HuH-7.5 (cell line): ENCODE measurements at regions not wholly inside any gene's neighbourhood (a gene's known extent, or its start where the extent isn't known, plus 50 kb on each side); places are given as distances from the start of the nearest gene placed in this dataset.

ENCODE experiments used
- DNase-seq: peaks from one replicate; pipeline ENCODE4 v3.0.0; 2011; ENCODE audit warnings: low spot score

DNA sequence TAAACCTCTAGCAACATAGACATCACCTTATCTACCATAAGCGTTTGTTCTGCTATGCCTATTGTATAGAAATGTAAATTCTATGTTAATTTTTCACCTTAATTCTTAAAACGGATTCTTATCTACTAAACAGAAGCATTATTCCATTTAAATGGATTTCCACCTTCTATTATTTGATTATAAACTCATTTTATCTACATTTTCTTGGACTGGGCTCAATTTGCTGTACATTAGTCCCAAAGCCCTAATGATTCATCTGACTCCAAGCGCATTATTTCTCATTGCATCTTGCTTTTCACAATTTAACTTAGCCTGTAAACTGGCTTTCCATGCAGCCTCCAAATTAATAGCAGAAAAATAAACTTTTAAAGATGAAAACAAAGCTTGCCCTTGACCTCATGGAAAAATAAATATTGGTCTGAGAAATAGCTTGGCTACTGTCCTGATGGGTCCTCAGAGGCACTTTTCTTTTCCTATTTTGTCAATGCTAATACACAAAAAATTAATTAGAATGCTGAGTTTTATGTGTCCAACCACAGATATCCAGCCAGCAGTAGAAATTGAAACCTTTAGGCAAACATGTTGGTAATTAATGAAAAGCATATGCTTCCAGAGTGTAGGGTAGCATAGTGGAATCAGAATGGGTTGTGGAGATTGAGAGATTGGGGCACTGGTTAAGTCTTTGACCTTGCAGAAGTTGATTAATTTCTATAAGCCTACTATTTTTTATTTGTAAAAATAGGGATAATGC is 81.4 kb upstream of the CFAP20DC start:
- no peak for DNase-seq

DNA sequence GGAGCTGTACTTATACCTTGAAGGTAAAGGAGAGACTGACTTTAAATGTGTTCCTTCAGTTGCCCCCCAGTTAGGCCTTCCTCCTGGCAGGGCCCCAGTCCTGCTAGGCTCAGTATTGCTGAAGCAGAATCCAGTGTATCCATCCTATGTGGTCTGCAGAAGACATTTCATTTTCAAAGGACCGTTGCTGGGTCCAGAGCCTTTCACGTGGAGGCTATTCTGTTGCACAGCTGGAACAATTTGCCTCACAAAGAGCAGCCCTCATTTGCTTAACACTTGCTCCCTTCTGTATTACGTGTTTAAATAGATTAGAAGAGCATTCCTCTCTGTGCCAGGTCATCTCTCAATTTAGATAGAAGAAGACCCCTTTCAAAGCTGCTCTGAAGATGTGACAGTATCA is 78.9 kb upstream of the CFAP20DC start:
- DNase-seq: no peak

DNA sequence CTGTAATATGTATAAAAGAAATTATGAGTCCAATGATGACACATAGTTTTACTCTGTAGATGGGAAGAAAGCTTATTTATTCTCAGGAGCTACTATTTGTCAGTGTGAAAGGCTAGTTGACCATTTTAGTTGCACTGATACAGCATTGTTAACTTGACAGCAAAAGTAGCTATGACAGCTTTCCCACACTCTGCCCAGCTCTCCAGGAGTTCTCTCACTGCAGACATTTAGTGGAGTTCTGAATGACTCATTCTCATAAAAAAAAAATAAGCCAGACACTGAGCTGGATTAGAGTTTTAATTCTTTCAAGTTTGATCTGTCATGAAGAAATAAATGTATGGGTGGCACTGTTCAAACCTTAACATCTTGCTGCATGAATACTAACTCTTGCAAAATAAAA is 77.2 kb upstream of the CFAP20DC start:
- no peak for DNase-seq

DNA sequence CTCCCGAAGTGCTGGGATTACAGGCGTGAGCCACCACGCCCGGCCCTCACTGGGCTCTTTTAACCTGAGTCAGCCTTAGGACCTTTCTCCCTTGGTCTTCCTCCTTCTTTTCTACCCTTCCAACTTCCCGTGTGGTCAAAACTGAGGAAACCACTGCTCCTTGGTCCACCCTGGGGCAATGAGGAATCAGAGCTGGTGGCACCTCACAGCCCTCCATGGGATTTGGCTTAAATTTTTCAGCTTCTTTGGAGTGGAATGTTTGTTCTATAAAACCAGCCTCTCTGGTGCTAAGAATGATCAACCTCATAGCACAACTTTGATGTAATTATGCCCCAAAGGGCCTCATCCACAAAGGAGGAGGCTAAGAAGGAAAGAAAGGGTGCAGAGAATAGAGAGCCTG is 76.6 kb upstream of the CFAP20DC start:
- no peak for DNase-seq

DNA sequence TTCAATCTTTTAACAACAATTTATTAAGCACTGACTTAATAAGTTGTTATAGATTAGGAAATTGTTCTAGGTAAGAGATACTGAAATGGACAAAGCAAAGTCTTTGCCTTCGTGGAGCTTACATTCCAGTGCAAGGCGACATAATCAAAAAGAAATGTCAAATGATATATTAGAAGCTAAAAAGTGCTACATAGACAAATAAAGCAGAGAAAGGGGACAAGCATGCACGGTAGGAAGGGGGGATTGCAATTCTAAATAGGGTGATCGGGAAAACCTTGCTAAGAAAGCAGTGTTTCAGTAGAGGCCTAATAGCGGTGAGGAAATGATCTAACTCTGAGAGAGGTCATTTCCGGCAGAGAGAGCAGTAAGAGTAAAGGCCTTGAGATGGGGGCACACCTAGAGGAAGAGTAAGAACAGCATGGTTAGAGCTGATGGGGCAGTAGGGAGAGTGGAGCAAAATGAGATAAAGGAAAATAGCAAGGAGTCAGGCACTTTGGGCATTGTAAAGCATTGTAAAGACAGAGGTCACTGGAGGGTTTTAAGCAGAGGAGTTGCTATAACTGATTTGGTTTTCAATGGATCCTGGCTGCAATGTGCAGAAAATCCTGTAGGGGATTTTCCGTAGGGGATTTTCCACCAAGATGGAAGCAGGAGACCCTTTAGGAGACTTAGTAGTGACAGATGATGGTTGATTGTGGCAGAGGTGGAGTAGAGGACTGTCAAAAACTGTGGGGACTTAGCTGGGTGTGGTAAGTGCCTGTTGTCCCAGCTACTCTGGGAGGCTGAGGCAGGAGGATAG is 71.7 kb upstream of the CFAP20DC start:
- DNase-seq: no peak

DNA sequence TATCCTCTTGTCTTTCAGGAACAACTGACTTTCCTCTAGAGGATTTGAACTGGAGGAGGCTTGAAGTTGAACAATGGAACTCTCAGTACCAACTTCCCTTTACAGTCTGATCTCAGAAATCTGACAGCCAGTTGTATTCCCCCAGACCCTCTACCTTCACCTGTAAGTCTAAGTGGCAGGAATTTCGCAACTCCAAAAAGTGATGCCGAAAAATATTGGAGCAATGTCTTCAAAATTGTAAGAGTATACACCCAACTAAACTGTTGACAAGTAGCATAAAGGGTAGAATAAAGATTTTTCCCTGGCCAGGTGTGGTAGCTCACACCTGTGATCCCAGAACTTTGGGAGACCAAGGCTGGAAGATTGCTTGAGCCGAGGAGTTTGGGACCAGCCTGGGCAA is 69.1 kb upstream of the CFAP20DC start:
- DNase-seq: no peak

DNA sequence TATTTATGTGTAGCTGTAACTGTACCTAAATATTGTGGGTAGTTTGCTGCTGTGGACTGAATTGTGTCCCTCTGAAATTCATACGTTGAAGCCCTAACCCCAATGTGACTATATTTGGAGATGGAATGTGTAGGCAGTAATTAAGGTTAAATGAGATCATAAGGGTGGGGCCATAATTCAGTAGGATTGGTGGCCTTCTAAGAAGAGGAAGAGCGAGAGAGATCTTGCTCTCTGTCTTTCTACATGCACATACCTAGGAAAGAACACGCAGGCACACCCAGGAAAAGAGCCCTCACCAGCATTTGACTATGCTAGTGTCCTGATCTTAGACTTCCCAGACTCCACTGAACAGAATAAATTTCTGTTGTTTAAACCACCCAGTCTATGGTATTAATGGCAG is 67.6 kb upstream of the CFAP20DC start:
- DNase-seq: no peak

DNA sequence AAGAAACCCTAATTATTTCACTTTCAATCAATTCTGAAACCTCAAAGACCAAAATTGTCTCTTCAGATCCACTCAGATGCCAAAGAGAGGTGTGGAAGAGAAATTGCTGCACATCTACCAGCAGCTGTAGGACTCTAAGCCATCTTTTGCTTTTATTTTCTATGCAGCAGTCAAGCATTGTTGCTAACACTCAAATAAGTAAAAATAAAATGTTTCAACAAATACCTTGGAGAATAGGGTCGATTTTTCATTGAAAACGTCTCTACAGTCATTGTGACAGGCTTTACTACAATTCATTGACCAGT is 66.4 kb upstream of the CFAP20DC start:
- DNase-seq: no peak

DNA sequence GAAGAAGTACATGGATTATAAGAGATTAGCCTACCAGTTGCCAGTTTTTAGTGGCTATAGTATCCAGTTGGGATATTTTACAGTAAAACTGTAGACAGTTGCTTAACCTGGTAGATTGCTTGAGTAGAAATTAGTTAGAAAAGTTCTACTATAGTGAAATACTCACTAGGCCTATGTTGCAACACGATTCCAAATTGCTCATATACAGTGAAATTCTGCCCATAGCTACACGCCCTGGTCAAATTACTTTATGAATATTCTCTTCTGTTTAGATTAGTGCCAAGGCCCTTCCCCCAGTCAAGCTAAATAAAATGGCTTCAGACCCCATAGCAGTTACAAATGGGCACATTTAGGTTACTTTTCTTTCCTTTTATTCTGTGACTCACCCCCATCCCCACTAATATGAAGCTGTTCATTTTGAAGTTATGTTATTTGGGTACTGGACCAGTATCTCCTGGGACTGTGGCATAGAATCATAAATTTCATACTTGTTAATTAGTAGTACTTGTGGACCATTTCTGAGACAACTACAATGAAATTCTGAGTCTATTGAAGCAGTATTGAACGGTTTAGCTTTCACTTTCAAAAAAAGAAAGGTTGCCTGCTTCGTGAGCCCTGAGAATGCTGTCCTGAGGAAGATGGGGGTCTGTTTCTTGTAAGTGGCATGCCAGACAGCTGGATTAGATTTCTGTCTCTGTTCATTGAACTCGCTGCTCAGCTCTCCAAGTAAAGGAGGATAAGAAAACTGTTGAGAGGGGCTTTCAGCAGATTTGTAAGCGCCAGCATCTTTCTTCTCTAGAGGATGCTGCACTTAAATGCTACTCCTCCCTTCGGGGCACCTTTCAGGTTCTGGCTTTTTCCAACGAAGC is 65.8 kb upstream of the CFAP20DC start:
- no peak for DNase-seq

DNA sequence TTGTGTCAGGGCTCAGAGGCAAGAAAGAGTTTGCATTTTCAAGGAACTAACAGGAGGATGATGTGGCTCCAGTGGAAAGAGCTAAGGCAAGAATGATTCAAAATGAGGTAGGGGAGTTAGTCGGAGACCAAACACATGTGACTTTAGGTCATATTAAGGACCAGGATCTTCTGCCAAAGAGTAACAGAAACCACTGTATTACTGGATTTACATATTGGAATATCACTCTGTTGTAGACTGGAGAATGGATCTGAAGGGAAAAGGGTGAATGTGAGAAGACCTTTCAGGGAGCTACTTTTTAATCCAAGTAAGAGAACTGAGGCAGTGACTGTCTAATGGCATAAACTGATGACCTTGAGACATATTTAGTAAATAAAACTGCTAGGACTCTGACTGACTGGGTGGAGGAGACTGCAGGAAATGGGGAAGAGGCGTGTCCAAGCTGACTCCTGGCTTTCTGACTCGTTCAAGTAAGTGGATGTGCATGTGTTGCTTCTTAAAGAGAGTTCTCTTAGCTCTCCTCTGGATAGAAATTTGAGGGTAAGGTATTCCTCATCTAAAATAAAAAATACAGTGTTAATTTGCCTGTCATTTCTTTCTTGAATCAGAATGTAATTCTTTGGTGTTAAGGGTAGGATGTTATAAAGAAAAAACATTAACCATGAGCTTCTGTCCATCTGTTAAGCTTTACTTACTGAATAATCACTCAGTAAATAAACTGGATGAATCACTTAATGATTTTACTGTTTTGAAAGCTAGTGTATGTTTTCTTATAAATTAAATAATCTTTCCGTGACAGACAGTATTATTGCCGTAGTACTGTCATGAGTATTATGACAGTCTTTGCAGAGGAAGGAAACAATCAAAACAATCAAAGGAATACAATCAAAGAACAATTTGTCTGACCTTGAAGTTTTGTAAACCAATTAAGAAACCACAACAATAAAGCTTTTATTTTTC is 58.3 kb upstream of the CFAP20DC start:
- DNase-seq: no peak

DNA sequence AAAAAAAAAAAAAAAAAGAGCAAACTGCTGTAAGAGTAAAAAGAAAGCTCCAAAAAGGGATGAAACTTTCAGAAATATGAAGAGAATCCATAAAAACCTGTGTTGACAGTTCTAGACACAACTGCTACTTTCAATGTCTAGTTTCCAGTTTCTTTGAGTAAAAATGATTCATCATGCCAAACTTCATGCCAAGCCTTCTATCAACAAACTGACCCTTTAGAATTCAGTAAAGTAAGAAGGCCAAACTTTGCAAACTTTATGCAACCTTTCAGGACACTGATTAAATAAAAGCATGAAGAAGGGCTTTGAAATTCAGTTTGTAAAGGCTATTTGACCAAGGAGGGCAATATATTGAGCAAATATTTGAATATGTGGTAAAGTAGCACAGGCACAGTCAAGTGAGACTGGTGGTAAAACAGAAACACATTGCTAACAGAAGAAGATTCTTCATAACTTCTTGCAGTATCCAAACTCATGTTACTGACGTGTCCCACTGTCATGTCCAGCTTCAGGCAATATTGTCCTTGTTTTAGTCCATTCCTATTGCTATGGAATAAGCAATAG is 56.3 kb upstream of the CFAP20DC start:
- no peak for DNase-seq

DNA sequence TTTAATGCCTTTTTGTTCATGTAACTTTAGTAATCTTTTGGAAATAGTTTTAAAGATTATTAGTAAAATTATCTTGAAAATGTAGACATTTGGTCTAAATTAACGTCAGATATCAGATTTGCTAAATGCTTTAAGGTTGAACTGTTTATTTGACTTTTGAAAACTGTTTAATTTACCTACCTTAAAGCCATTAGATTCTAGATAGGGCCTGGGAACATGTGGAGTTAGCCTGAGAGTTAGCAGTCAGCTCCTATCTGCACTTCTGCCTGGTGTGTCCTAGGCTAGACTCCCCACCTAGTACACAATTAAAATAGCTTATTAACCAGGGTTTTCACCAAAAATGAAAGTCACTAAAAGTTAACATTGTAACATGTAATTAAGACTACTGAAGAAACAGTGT is 53.7 kb upstream of the CFAP20DC start:
- DNase-seq: no peak

DNA sequence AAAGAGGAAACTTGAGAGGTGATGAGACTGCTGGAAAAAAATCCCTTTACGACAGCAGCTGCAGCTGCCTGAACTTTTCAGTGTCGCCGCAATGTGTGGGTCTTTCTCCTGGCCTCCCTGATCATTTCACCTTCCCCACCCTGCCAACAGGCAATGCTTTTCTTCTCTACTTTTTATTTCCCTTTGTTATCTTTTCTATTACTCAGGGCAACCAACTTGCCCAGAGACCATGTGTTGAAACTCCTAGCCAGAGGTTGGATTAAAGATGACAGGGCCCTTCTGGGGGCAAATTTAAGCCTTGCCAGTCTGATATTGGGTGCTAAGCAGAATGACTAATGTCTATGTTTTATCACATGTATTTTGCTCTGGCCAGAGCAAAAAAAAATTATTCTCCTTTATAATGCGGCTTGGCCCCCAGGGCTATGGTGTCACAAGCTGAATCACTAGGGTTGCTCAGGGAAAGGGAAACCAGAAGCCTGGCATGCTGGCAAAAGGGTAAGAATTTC is 51.5 kb upstream of the CFAP20DC start:
- DNase-seq: no peak
